GM21447 (cell line): ENCODE measurements at regions not wholly inside any gene's neighbourhood (a gene's known extent, or its start where the extent isn't known, plus 50 kb on each side); places are given as distances from the start of the nearest gene placed in this dataset.
A peak's percentile ranks its signal among the peaks of the same experiment; 100 is the strongest.

ENCODE experiments used
- ATAC-seq: cut with Tn5 transposase; IDR thresholded peaks from one replicate; pipeline ENCODE4 v1.9.1; 2021; ENCODE audit not compliant: unreplicated experiment

DNA sequence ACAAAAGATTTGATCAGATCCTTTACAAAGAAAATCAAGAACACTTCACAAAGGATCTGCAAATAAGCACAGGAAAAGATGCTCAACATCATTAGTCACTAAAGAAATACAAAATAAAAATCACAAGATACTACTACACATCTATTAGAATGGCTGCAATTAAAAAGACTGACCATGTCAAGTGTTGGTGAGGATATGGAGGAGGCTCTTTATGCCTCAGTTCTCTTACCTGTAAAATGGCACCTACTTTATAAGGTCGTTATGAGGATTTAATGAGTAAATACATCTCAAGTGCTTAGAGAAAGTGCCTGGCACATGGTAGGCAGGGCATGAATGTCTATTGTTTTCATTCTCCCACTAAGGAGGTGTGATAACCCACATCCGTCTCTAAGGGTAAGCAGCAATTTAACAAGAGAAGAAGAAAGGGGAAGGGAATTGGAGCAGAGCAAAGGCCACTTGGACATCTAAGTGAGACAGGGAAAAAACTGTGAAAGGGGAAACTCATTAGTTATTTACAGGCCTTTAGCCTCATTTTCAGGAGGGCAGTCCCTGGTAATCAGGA is 157.5 kb upstream of the NFE2L3 start:
- no peak for ATAC-seq

DNA sequence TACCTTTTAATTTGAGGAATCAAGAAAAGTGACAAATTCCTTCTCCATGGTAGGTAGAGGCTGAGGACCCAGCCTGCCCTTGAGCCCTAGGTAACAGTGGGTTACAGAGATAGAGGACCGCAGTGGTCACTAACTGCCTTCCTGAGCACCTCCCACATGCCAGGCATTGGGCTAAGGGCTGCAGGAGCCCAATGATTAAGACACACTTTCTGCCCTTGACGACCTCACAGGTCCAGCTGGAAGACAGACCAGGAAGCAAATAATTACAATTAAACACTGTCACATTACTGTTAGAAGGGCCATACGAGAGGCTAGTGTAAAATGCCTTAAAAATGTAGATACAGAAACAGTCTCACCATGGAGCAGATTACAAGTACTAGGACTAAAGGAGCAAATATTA is 156.8 kb upstream of the NFE2L3 start:
- ATAC-seq, result no peak

- ATAC-seq, result no peak
These were observed 156.0 kb upstream of the NFE2L3 start for GRCh38 chr7:25996006-25996408.

DNA sequence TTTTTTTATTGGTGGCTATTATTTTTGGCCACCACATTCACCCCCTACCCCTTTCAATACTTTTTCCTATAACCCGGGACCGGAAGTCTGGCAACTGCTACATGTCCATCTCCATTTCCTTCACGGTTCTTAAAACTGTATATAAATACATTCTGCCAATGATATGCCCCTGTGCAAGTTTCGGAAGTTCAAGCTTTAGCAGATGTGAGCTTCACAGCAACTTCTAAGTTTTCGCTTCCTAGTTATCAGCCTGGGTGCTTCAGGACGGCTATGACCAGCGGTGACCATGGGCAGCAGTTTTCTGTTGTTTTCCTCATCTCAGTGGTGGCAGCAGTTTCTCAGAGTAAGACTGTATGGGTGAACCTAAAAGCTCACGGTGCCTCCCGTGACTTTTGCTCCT is 153.5 kb upstream of the NFE2L3 start:
- ATAC-seq, result no peak

DNA sequence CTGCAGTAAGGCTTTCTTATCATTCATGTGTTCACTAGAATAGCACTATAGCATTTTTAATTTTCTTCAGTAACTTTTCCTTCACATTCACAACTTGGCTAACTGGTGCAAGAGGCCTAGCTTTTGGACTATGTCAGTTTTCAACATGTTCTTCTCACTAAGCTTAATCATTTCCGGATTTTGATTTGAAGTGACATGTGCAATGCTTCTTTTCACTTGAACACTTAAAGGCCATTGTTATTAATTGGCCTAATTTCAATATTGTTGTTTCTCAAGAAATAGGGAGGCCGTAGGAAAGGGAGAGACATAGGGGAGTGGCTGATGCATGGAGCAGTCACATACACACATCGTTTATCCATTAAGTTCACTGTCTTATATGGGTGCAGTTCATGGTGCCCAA is 151.2 kb upstream of the NFE2L3 start:
- ATAC-seq, result no peak

DNA sequence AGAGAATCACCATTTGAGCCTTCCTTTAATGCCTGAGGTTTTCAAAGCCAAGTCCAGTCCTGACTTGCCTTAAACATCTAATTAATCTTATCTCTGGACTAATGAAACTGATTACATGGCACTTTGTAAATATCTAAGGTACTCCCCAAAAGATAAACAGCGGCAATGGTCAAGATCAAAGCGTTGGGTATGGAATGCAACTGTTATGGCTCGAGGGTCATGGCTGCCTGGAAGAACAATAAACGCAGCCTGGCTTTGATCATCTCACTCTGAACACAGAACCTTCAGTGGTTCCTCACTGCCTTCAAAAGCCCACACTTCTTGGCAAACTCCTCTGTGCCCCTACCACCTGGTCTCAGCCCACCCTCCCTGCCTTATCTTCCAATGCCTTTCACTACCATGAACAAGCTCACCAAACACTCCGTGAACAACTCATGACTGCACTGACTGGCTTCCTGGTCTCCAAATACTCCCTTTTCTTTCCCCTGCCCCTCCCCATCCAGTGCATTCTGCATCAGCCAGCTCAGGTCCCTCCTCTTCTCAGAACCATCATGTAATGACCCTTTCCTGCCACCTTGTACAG is 150.2 kb upstream of the NFE2L3 start:
- no peak for ATAC-seq

GRCh38 chr7:26005683-26006410 is 146.2 kb upstream of the NFE2L3 start:
- no peak for ATAC-seq

GRCh38 chr7:26006426-26006825 is 145.6 kb upstream of the NFE2L3 start:
- ATAC-seq, result no peak

DNA sequence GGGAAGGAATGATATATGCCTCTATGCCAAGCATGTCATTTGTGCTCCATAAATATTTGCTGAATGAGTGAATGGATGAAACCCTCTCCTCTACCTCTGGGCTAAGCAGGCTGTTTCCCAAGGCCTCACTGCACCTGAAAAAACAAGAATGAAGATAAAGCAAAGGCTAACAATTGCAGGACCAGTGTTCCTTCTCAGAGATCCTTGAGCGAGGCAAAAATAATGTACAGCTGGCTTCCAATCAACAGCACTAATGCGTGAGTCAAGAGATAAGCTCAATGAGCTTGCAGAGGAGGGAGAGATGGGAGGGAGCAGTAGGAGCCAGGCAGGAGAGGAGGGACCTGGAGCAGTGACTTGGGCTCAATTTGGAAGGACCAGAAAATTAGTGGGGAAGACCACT is 144.5 kb upstream of the NFE2L3 start:
- no peak for ATAC-seq

DNA sequence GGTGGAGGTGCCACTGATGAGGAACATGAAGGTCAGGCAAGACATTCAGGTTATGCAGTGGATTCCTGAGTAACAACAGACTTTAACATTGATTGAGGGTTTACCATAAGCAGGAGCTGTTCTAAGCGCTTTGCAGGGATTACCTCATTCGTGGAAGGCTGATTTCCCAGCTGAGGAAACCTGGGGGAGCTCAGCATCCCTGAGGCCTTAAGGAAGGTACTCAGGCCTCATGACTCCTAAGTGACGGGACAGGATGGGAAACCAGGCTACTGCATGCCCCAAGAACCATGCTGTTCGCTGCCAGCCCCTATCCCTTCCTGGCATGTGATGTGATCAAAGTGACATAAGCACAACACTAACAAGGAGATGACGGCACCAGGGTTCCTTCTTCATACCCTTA is 143.6 kb upstream of the NFE2L3 start:
- ATAC-seq, result no peak

- ATAC-seq, result peak; percentile 63
These were observed 140.8 kb upstream of the NFE2L3 start for GRCh38 chr7:26011039-26011696.

DNA sequence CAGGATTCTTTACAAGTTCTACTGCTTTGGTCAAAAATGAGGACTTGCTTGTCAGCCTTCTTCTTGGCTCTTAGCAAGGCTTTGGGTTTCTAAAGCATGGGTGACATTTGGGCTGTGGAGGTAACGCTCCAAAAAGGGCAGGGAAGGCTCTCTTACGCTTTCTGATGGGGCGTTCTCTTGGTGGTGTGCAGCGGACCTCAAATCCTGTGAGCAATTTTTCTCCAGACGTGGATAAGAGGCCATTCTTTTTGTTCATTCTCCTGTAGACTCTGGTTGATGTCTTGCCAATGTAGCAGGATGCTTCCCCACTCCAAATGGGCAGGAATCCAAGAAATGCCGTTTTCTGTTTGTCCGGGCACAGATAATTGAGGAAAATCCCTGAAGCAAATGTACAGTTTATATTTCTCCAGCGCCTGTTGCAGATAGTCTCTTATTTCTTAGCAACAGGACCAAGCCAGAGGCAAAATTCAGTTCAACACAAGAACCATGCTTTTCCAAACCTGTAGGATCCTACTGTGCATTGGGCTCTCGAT is 138.4 kb upstream of the NFE2L3 start:
- ATAC-seq, result peak; percentile 54

DNA sequence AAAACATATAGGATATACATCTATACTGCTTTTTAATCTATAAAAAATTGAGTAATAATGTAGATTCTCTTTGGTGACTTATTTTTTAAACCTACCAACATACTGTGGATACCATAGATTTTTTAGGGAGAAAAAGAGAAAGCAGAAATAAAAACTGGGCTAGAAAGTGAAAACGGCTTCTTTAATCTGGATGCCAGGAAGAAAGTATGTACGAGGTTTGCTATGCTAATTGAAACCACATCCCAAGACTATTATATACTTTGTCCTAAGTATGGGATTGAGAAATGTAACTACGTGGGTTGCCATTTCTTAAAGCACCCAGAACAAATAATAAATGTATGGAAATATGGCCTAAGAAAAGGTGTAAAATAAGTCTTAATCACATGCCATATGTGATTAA is 129.0 kb upstream of the NFE2L3 start:
- ATAC-seq, result no peak

- ATAC-seq, result no peak
These were observed 122.1 kb upstream of the NFE2L3 start for GRCh38 chr7:26029911-26030310.

DNA sequence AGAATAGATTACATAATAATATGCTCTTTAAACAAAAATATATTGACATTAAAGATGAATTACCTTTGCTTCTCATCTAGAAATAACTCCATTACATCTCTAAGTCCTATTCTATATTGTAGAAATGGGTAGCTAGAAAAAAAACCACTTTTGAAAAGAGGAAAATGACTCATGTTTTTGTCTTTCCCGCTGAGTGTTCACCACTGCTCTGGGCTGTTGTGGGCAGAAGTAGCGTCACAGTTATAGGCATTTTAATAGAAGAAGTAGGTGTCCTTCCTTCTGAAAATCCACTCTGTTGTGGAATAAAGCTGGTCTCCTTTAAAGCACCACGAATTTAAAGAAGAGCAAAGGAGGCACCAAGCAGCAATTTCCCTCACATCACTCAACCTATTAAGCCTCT is 117.6 kb upstream of the NFE2L3 start:
- no peak for ATAC-seq

DNA sequence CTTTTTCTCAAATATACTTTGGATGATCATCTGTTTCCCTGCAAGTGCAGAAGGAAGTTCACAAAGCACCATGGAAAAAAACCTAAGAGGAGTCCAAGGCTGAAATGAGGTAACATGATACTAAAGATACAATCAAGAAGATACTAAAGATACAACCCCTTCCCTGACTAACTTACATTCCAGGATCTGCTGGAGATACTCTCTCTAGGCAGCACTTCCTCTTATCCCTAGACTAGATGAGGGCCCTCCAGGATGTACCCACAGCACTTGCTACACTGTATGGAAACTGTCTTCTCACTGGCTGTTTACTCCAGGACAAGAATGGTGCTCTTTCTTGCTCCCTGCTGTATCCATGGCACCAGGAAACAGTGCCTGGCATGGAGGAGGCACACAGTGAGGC is 116.4 kb upstream of the NFE2L3 start:
- no peak for ATAC-seq

GRCh38 chr7:26036092-26036491 is 115.9 kb upstream of the NFE2L3 start:
- no peak for ATAC-seq

DNA sequence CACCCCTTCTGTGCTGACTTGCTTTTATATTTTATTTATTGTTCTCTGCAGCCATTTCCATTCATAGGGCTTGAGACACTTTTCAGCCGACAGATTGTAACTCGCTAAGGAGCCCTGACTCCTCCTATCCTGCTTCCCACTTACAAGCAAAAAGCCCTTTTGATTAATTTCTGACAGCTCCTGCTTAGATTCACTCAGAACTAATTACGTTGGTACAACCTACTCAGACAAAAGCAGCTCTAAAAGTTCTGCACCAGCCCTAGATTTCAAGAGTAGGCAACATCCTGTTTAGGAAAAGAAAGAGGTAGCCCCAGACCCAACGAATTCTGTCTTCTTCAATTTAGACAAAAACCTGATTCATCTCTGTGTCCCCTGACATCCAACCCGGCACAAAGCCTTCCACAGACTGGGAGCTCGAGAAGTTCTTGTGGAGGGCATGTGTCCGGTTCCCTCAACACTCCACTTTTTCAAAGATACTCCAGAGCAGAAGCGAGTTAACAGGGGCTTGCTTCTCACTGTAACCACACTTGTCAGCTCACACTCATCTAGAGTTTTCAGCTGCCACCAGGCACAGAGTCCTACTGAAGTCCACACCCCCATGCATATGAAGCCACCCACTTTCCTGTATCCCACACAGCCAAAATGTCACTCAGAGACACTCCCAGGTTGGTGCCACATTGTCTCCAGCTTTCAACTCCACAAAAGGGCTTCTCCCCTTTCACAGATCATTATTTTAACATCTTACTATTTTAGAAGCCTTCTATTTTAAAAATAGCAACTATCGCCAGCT is 113.6 kb upstream of the NFE2L3 start:
- no peak for ATAC-seq

DNA sequence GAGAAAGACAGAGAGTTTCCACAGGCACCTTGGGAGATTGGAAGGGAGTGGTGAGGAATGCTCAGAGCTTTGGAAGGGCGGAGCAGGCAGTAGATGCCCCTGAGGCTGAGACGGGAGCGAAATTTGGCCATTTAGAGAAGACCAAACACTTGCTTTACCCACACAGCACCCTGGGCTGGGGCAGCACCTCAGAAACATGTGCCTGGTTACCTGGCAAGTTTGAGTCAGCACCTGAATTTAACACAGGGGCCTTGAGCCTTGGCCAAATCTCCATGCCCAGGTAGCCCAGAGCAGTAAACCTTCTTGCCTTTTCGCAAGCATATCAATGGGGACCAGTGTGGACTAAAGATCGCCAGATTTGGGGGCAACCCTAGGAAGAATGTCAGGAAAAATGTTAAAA is 111.9 kb upstream of the NFE2L3 start:
- ATAC-seq, result no peak

- ATAC-seq, result no peak
These were observed 109.8 kb upstream of the NFE2L3 start for GRCh38 chr7:26042237-26042636.

- ATAC-seq, result no peak
These were observed 108.2 kb upstream of the NFE2L3 start for GRCh38 chr7:26043801-26044200.
